ENCODE measurements at regions not wholly inside any gene's neighbourhood (a gene's known extent, or its start where the extent isn't known, plus 50 kb on each side); places are given as distances from the start of the nearest gene placed in this dataset.

DNA sequence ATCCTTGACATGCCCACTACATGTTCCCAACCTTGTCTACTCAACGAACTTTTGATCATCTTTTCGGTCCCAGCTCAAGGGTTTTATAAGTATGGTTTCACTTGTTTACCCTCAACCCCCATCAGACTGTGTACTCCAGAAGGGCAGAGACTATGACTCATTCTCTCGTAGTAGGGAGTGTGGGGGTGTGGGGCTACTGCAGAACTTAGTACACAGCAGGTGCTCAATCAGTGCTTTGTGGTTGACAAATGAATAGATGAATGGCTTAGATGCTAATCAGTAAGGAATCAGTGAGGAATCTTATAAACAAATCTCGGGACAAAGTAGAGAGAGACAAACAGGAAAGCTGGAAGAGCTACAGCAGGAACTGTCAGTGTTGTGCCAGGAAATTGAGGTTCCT, 151.7 kb upstream of the PLET1 start:
- Histone ChIP-seq H3K4me1 (no peaks in the 10 kb centered on the region), H3K27ac (no peak overlapping the region), H3K9me3 (peaks cover 0 to 10% (median 0%) of the 10 kb centered on the region in 3 donors), H3K36me3 (no peaks in the 10 kb centered on the region), H3K4me3 (no peak overlapping the region), H3K27me3 (no peaks in the 10 kb centered on the region)
- WGBS, 2 donors = 60 to 61% methylated on average over 4 of the region's 4 CpGs
- intact Hi-C loops (cut with DNase I) = no loop called here
- TF ChIP-seq, protein P1, sequence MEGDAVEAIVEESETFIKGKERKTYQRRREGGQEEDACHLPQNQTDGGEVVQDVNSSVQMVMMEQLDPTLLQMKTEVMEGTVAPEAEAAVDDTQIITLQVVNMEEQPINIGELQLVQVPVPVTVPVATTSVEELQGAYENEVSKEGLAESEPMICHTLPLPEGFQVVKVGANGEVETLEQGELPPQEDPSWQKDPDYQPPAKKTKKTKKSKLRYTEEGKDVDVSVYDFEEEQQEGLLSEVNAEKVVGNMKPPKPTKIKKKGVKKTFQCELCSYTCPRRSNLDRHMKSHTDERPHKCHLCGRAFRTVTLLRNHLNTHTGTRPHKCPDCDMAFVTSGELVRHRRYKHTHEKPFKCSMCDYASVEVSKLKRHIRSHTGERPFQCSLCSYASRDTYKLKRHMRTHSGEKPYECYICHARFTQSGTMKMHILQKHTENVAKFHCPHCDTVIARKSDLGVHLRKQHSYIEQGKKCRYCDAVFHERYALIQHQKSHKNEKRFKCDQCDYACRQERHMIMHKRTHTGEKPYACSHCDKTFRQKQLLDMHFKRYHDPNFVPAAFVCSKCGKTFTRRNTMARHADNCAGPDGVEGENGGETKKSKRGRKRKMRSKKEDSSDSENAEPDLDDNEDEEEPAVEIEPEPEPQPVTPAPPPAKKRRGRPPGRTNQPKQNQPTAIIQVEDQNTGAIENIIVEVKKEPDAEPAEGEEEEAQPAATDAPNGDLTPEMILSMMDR (IDR thresholded peaks at IDR 0.05) = no peak
- no peak for TF ChIP-seq POLR2A (IDR thresholded peaks at IDR 0.05)
- no peak for DNase-seq

DNA sequence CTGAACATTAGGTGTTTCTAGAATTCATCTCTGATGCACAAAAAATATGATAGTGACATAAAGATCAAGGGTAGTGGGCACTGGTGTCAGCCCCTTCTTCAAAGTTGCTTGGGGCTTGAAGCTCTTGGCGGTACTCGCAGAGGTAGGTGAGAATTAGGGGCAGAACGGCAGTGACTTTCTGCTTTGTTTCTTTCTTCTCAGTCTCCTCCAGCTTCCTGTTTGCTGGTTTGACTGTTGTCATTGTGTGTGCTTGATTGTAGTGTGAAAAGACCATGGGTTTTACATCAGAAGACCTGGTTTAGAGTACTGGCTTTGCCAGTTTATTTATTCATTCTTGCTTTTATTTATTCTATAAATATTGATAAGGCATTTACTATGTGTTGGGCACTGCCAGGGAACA, 156.7 kb upstream of the PLET1 start:
- Histone ChIP-seq H3K9me3 (peaks cover 0 to 10% (median 0%) of the 10 kb centered on the region in 3 donors), H3K4me1 (no peaks in the 10 kb centered on the region), H3K27ac (no peak overlapping the region), H3K4me3 (no peak overlapping the region), H3K27me3 (no peaks in the 10 kb centered on the region), H3K36me3 (no peaks in the 10 kb centered on the region)
- intact Hi-C loops (cut with DNase I) = no loop called here
- WGBS, 2 donors = 46 to 60% methylated on average over 3 of the region's 3 CpGs
- no peak for TF ChIP-seq POLR2A (IDR thresholded peaks at IDR 0.05)
- TF ChIP-seq, protein P1 (IDR thresholded peaks at IDR 0.05) = no peak
- DNase-seq = no peak

DNA sequence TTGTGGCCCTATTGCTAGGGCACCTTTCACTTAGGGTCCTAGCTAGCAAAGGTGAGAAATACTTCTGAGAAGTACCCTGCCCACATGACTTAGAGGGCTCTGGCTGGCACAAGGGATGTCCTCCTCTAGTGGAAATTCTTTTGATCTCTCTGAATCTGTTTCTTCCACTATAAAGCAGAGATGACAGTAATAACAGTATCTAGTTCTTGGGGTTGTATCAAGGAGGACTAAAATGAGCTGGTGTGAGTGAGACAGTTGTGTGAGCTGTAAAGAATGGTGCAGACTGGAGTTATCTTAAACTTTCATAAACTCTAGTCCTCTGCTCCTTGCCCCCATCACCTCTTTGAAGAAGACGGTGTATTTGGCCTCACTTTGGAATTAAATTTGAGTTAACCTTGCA, 157.8 kb upstream of the PLET1 start:
- DNase-seq = no peak
- 77 to 88% methylated on average over 1 of the region's 1 CpG for WGBS, 2 donors
- intact Hi-C loops (cut with DNase I) = no loop called here
- Histone ChIP-seq H3K27me3 (no peaks in the 10 kb centered on the region), H3K4me1 (no peaks in the 10 kb centered on the region), H3K36me3 (no peaks in the 10 kb centered on the region), H3K27ac (no peak overlapping the region), H3K4me3 (no peak overlapping the region), H3K9me3 (peaks cover 0 to 10% (median 0%) of the 10 kb centered on the region in 3 donors)
- TF ChIP-seq, protein P1 (IDR thresholded peaks at IDR 0.05) = no peak

DNA sequence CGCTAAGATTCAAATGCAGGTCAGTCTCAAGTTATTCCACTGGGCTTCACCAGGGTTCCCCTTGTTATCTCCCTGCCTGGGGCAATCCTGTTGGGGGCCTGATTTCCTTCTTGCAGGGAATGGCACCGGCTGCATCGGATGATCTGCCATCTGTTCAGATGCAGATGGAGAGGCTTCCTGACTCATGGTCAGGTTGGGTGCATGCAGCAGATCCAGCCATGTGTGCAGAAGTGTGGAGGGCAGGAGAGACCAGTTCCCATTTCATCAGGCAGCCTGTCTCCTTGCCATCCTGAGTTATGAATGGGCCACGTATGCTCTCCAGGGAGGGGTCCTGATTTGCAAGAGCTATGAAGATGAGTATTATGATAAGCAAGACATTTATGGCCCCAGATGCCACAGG, 161.2 kb upstream of the PLET1 start:
- Histone ChIP-seq H3K9me3 (no peaks in the 10 kb centered on the region), H3K4me3 (no peak overlapping the region), H3K4me1 (no peaks in the 10 kb centered on the region), H3K27ac (no peak overlapping the region), H3K36me3 (no peaks in the 10 kb centered on the region), H3K27me3 (no peaks in the 10 kb centered on the region)
- TF ChIP-seq POLR2A (IDR thresholded peaks at IDR 0.05) = no peak
- TF ChIP-seq, protein P1 (IDR thresholded peaks at IDR 0.05) = no peak
- DNase-seq = no peak
- 73 to 100% methylated on average over 2 of the region's 4 CpGs for WGBS, 2 donors
- intact Hi-C loops (cut with DNase I) = no loop called here

DNA sequence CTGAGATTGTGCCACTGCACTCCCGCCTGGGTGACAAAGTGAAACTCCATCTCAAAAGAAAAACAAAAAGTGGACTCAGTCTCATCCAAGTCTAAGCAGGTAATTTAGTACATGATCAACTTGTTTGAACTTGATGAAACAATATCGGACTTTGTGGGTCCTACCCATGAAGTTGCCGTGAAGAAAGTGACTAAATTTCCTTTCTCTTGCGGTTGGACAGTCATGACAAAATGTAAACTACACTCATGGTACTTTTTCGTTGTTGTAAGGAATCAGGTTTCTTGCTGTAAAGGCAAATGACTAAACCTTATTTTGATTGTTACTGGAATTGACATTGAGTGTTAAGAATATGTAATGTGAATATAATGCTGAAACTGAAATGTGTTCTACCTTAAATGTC, 164.5 kb upstream of the PLET1 start:
- H3K36me3 ChIP-seq = no peaks in the 10 kb centered on the region
- intact Hi-C loops (cut with DNase I) = no loop called here
- H3K27ac ChIP-seq = no peak overlapping the region
- 35 to 48% methylated on average over 5 of the region's 5 CpGs for WGBS, 2 donors
- no peak for TF ChIP-seq POLR2A (IDR thresholded peaks at IDR 0.05)
- TF ChIP-seq, protein P1 (IDR thresholded peaks at IDR 0.05) = no peak
- H3K9me3 ChIP-seq = no peaks in the 10 kb centered on the region
- DNase-seq = no peak
- no peaks in the 10 kb centered on the region for H3K27me3 ChIP-seq
- no peaks in the 10 kb centered on the region for H3K4me1 ChIP-seq
- no peak overlapping the region for H3K4me3 ChIP-seq
